Ascending aorta (tissue), 2 donors: ENCODE measurements at regions not wholly inside any gene's neighbourhood (a gene's known extent, or its start where the extent isn't known, plus 50 kb on each side); places are given as distances from the start of the nearest gene placed in this dataset.

Experiments used
- DNase-seq, 2 donors: peaks; one replicate each; pipeline ENCODE4 v3.0.0-alpha.2; 2019; ENCODE audit warnings: low spot score in 2 of 2
- H3K27ac ChIP-seq, 2 donors: fragments of 200-600 bp; sonication (generic); one replicate each; pipeline ENCODE4 v1.5.1; 2016 to 2017; ENCODE audit warnings: mild to moderate bottlenecking in 1 of 2
- H3K27me3 ChIP-seq: fragments of 200-600 bp; sonication (generic); one replicate; pipeline ENCODE4 v1.5.1; 2017
- H3K36me3 ChIP-seq, 2 donors: fragments of 200-600 bp; sonication (generic); one replicate each; pipeline ENCODE4 v1.5.1; 2016
- H3K4me1 ChIP-seq, 2 donors: fragments of 200-600 bp; sonication (generic); one replicate each; pipeline ENCODE4 v1.5.1; 2016 to 2017; ENCODE audit warnings: mild to moderate bottlenecking in 1 of 2
- H3K4me3 ChIP-seq, 2 donors: fragments of 200-600 bp; sonication (generic); one replicate each; pipeline ENCODE4 v1.5.1; 2016 to 2017; ENCODE audit warnings: mild to moderate bottlenecking in 1 of 2
- H3K9me3 ChIP-seq, 2 donors: fragments of 200-600 bp; sonication (generic); one replicate each; pipeline ENCODE4 v1.5.1; 2016
- CTCF ChIP-seq, 3 experiments: fragments of 200-600 bp in 2 of 3; fragments of 450-650 bp in 1 of 3; sonication (generic) in 2 of 3; IDR thresholded peaks; one replicate each; pipeline ENCODE4 v1.5.1; 2016 to 2019; ENCODE audit warnings: antibody characterized with exemption in 3 of 3, mild to moderate bottlenecking in 1 of 3, moderate library complexity in 1 of 3
- intact Hi-C: fragments of 100-400 bp; cut with DNase I; formaldehyde crosslinking; loops from one replicate; pipeline ENCODE4 v1.15.1; 2023

GRCh38 chr20:22070610-22071058, 365.2 kb downstream of the PAX1 start:
- Histone ChIP-seq H3K4me1 (no peaks in the 10 kb centered on the region), H3K4me3 (no peak overlapping the region), H3K36me3 (no peaks in the 10 kb centered on the region), H3K9me3 (no peaks in the 10 kb centered on the region), H3K27ac (no peak overlapping the region), H3K27me3 (no peaks in the 10 kb centered on the region)
- intact Hi-C loops: no loop called here
- no peak for DNase-seq
- TF ChIP-seq CTCF (IDR thresholded peaks at IDR 0.05): no peak

- intact Hi-C loops: no loop called here
- no peaks in the 10 kb centered on the region for H3K27me3 ChIP-seq
Measured at GRCh38 chr20:22063753-22064152, 358.3 kb downstream of the PAX1 start.

GRCh38 chr20:22062874-22063273, 357.4 kb downstream of the PAX1 start:
- Histone ChIP-seq H3K4me3 (no peak overlapping the region), H3K4me1 (no peaks in the 10 kb centered on the region), H3K9me3 (no peaks in the 10 kb centered on the region), H3K27me3 (no peaks in the 10 kb centered on the region), H3K27ac (no peak overlapping the region), H3K36me3 (no peaks in the 10 kb centered on the region)
- intact Hi-C loops: no loop called here
- no peak for DNase-seq
- no peak for TF ChIP-seq CTCF (IDR thresholded peaks at IDR 0.05)

More at GRCh38 chr20:22063753-22064152, 358.3 kb downstream of the PAX1 start:
- Histone ChIP-seq H3K9me3 (no peaks in the 10 kb centered on the region), H3K4me3 (no peak overlapping the region), H3K27ac (no peak overlapping the region), H3K4me1 (no peaks in the 10 kb centered on the region), H3K36me3 (no peaks in the 10 kb centered on the region)
- no peak for TF ChIP-seq CTCF (IDR thresholded peaks at IDR 0.05)
- no peak for DNase-seq

GRCh38 chr20:22060610-22061009, 355.1 kb downstream of the PAX1 start:
- no peak overlapping the region for H3K27ac ChIP-seq
- H3K27me3 ChIP-seq: no peaks in the 10 kb centered on the region
- no peaks in the 10 kb centered on the region for H3K4me1 ChIP-seq
- TF ChIP-seq CTCF (IDR thresholded peaks at IDR 0.05): no peak
- no peak overlapping the region for H3K4me3 ChIP-seq
- no peak for DNase-seq
- no peaks in the 10 kb centered on the region for H3K36me3 ChIP-seq
- H3K9me3 ChIP-seq: no peaks in the 10 kb centered on the region
- intact Hi-C loops: no loop called here

GRCh38 chr20:22058746-22059145, 353.3 kb downstream of the PAX1 start:
- H3K4me3 ChIP-seq: no peak overlapping the region
- H3K9me3 ChIP-seq: no peaks in the 10 kb centered on the region
- H3K36me3 ChIP-seq: no peaks in the 10 kb centered on the region
- no peak for TF ChIP-seq CTCF (IDR thresholded peaks at IDR 0.05)
- H3K27ac ChIP-seq: no peak overlapping the region
- H3K4me1 ChIP-seq: no peaks in the 10 kb centered on the region
- intact Hi-C loops: no loop called here
- H3K27me3 ChIP-seq: no peaks in the 10 kb centered on the region
- DNase-seq: no peak

GRCh38 chr20:22055981-22056380, 350.5 kb downstream of the PAX1 start:
- no peaks in the 10 kb centered on the region for H3K4me1 ChIP-seq
- no peak overlapping the region for H3K27ac ChIP-seq
- DNase-seq: no peak
- intact Hi-C loops: no loop called here
- H3K27me3 ChIP-seq: no peaks in the 10 kb centered on the region
- H3K36me3 ChIP-seq: no peaks in the 10 kb centered on the region
- H3K9me3 ChIP-seq: no peaks in the 10 kb centered on the region
- TF ChIP-seq CTCF (IDR thresholded peaks at IDR 0.05): no peak
- H3K4me3 ChIP-seq: no peak overlapping the region
